Dedifferentiated amniotic fluid mesenchymal stem cell (primary cell): ENCODE measurements at regions not wholly inside any gene's neighbourhood (a gene's known extent, or its start where the extent isn't known, plus 50 kb on each side); places are given as distances from the start of the nearest gene placed in this dataset.

Experiments used
- DNase-seq: peaks from one replicate; pipeline ENCODE4 v3.0.0-alpha.2; 2016; ENCODE audit errors: extremely low spot score

DNA sequence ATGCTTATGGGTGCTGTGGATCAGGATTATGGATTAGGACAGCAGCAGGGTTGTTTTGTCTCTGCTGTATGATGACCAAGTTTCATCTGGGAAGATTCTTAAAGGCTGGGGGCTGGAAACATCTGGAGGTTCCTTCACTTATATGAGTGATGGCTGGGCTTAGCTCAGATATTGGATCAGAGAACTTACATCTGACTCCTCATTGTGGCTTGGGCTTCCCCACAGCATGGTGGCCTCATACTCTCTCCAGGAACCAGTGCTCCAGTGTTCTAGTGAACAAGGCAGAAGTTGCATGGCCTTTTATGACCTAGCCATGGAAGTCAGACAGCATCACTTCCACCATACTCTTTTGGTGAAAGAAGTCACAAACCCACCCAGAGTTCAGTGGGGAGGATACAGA lies 336.1 kb upstream of the TBX3 start:
- DNase-seq = no peak

DNA sequence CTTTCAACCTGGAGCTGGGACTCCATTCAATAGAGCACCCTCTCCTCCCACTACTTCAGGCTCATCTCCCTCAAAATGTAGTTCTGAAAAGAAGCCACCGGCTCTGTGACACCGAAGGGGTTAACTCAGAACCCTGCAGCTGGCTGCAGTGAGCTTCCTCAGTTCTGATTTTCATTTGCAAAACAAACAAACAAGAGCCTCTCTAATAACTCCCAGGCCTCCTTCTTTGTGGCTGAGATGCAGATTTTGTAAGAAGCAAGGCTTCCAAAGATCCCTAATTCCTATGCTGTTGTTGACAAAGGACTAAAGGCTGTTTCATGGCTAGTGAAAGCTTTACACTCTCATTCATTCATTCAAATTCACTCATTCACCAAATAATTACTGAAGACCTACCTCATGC lies 333.4 kb upstream of the TBX3 start:
- no peak for DNase-seq

DNA sequence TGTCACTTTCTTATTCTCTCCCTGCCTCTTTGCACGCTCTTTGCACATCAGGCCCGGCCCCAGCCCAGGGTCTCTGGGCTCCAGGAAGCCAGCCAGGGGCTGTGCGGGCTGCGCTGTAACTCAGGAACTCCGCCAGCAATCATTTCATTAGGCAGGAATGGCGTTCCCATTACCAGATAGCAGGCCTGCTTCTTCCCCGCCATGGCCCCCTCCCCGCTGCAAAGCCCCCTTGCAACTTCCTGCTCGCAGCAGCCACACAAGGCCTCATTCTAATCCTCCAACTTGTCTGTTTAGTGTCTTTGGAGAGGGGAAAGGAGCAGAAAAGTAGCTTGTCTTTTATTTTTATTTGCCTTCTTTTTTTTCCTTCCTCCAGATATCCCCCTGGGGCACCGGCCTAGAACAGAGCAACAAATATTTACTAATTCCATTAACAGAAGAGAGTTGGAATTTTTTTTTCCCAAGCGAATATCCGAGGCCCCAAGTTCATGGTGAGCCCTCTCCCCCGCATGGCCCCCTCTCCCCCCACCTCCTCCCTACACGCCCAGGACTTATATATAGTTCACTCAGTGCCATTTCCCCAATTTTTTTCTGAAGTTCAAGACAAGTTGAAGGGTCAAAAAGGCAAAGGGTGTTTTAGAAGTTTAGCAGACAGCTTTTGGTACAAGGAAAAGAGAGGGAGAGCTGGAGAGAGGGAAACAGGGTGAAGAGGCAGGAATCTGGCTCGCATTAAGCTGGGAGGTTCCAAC lies 329.4 kb upstream of the TBX3 start:
- DNase-seq = no peak

DNA sequence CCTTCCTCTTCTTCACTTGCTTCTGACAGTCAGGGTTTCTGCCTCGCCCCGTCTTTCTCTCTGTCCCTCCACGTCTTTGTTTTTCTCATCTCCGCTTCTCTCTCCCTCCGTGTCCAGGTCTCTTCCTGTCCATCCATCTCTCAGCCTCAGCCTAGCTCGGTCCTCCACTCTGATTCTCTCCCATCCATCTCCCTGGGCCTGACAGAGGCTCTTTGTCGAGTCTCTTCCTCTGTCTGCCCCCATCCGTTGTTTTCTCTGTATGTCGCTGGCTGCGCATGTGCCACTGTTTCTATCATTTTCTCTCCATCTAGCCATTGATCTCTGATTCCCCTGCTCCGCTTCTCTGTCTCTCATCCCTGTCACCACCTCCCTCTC lies 328.9 kb upstream of the TBX3 start:
- no peak for DNase-seq

DNA sequence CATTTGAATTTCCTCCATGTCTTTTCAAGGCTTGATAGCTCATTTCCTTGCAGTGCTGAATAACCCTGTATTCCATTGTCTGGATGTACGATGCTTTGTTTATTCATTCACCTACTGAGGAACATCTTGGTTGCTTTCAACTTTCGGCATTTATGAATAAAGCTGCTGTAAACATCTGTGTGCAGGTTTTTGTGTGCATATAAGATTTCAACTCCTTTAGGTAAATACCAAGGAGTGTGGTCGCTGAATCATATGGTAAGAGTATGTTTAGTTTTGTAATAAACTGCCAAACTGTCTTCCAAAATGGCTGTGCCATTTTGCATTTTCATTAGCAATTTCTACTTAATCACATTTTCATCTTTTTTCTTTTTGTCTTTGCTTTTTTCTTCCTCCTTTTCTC lies 327.7 kb upstream of the TBX3 start:
- DNase-seq = no peak

DNA sequence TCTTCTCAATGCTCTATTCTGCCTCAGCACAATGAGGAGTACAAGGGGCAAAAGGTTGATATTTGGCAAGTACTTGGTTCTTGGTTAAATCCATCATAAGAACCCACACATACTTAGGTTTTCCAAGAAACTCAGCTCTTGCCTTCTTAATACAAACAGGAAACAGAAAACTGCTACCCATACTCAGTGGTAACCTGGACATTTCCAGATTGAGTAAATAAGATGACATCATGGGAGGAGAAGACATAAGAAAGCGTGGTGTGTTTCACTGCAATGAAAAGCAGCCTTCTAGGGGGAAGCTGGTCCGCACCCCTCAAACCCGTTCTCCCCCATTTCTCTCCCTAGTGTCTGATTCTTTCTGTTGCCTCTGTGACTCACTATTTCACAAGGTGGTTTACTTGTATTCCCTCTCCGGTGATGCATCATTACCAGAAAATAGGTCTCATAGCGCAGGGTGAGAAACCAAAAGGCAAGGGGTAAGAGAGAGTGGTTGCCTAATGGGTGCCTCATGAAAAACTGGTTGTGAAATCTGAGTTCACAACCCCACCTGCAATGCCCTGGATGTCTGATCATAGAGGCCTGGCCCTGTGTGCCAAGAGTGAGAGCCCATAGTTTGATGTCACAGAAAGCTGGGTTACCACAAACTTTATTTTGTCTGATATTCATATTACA lies 326.5 kb upstream of the TBX3 start:
- no peak for DNase-seq

DNA sequence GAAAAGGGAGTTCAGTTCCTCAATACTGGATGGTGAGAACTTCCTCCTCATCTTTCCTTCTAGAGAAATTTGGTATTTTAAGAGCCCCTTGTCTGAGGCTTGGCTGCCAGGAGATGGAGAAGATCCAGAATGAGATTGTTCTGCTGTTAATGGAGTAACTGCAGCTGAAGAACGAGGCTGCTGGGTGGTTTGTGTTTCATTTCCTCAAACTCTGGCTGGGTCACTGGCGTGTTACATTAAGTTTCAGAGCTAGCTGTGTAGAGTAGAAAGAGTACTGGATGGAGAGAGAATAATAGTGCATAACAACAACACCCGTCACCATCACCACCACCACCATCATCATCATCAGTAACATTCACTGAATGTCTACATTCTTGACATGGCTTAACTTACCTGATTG lies 325.0 kb upstream of the TBX3 start:
- DNase-seq = no peak

DNA sequence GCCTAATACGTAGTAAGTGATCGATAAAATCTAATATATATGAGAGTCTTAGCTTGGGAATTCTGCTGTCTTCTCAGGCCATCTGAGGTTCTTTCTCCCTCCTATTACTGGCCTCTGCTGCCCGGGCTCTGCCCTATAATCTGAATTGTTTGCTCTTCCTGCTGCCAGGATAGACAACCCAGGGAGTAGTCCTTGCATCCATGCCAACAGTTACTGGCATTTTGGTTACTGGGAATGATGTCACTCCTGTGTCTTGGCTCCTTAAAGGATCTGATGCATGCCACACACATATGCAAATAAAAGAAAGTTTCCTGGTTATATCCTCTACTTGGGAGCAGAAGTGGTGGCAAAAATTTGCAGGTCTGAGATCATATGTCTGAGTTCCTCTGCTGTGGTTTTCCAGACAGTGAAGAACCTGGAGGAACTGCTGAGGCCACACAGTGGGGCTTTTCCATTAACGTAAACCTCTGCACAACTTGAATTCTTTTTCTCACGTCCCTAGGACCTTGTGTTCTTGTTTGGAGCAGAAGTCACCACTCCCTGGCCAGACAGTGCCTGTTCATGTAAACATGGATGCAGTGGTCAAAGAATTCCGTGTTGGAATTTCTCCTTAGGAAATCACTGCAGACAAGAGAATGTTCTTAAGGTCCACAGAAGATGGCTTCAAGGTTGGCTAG lies 320.6 kb upstream of the TBX3 start:
- DNase-seq = no peak

DNA sequence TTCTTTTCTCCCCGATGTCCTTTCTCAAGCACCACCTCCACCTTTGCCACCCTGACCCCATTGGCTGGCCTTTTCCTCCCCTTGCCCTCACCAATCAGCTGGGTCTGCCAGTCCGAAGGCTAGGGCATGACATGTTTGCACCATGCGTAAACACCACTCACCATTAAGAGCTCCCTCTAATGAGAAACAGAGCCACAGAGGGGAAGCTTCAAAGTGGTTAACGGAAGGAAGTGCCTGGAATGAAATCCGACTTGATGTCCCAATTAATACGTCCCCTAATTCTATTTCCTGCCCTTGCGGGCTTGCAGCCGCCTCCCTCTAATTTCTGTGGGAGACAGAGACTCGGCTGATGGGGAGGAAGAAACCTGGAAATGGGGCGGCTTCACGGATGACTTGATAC lies 318.5 kb upstream of the TBX3 start:
- no peak for DNase-seq

DNA sequence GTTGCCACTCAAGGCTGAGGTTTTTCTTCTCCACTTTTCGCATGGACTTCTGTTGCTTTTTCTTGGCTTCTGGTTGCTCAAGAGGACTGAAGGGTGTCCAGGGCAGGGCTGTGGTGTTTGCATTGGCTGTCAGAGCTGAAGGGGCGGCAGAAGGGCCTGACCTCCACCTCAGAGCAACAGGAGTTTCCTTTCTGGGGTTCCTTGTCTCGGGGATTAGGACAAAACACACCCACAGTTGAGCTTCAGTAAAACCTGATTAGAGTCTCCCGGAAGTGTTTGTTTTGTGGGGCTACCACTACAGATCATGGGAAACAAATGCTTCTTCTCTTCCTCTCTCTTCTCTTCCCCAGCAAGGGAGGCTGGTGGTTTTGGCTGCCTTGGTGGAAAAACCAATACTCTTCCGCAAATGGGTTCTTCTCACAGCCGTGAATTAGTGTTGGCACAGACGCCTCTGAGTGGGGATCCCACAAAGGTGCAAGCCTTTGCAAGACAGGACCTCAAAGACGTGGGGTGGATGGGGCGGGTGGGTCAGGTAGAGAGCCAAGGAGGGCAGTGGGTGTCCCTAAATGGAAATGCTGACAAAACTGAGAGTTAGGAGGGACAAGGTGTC lies 317.7 kb upstream of the TBX3 start:
- no peak for DNase-seq

DNA sequence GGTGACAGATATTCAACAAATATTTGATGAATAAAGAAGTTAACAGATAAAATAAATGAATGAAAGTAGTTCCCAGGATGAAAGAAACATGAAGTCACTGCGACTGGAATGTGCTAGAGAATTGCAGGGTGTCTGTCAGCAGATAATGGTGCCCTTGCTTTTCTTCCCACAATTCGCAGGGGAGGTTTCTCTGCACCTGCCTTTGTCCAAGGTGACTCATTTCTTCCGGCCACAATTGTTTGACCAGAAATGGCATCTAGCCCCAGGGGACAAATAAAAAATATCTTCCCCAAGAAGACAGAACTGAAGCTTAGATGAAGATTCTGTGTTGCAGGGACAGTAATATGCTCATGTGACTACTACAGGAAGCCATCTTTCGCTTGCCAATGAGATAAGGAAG lies 316.1 kb upstream of the TBX3 start:
- no peak for DNase-seq

DNA sequence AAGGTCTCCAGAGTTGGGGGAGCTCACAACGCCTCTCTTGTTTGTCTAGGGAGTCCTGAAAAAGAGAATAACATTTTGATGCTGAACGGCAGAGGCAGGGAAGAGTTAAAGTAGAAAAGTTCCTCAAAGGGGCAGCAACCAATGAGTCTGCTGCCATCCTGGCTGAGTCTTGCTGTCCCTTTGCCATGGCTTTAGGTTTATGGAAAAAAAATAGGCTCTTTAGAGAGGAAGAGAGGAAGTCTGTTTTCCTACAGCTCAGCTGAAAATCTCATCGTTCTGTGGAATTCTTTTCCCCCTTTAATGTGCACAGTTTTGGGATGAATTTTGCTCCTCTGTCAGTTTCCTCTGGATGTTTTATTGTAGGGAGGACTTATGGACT lies 314.8 kb upstream of the TBX3 start:
- no peak for DNase-seq

DNA sequence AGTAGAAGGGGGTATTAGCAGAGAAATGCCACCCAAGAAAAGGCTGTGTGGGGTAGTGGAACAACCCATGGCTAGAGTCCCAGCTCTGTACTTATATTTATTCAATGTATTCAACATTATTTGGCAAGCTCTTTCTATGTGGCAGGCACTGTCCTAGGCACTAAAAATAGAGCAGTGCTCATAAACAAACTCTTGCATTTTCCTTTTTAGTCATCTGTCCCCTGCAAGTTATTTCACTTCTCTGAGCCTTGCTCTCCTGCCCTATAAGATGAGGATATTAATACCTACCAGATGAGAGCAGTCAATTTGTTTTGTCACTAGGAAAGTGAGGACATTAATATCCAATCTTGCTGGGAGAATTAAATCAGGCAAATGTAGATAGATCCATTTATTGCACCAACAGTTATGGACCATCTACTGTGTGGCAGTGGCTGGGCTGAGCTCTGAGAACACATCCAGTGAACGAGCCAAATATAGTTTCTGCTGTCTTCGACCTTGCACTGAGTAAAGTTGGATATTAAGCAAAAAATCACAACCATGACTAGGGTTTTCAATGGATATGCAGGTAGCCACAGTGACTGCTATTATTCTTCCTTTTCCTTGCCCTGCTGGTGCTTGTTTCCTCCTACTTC lies 314.3 kb upstream of the TBX3 start:
- DNase-seq = no peak

DNA sequence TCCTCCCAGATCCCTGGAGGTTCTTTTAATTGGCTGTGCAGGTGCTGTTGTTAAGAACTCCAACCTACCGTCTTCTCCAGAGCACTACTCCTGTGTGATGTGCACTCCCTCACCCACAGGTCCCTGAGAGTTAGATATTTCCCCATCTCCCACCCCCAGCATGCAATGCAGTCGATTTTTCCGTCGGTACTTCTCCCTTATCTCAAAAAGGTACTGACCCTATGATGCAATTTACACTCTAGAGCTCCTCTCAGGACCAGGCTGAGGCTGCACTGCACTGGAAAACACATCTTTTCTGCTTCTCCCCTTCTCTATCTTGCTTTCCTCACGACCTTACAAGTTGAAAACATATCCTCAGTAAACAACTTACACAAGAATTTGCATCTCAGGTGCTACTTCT lies 312.4 kb upstream of the TBX3 start:
- no peak for DNase-seq

DNA sequence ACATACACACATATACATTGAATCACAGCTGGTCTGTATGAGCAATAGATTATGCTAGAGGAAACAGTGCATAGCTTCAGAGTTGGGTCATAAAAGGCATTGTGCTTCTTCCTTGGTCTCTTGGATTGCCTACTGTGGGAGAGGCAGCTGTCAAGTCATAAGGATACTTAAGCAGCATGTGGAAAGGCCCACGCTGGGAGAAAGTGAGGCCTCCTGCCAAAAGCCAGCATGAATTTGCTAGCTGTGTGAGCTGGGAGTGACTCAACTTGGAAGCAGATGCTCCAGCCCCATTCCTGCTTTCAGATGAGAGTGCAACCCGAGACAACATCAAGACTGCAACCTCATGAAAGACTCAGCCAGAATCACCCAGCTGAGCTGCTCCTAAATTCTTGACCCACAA lies 311.9 kb upstream of the TBX3 start:
- no peak for DNase-seq

DNA sequence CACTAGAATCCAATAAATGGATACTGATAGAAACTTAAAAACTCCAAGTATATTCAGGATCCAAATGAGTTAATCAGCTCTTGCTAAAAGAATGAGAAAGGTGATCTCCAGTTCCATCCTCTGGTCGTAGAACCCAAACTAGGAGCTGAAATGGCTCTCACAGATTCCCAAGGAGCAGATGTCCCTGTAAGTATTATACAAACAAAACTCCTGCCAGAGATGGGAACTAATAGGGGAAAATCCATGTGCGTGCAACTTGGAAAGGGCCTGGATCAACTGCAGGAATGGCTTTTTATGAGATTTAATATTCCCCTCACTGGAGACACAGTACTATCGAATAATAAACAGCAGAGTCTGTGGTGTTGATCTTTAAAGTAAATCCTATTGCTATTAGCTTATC lies 309.2 kb upstream of the TBX3 start:
- no peak for DNase-seq

DNA sequence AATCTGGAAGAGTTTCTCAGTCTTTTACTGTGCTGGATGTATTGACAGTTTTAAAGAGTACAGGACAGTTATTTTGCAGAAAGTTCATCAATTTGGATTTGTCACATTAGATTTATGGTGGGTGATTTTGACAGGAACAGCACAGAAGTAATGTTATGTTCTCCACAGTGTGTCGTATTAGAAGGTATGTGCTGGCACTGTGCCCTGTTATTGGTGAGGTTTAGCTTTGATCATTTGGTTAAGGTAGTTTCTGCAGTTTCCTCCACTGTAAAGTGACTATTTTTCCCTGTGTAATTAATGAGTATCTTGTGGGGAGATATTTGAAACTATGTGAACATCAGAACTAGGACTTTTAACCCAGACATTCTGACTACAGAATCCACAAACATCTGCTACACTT lies 308.5 kb upstream of the TBX3 start:
- DNase-seq = no peak

DNA sequence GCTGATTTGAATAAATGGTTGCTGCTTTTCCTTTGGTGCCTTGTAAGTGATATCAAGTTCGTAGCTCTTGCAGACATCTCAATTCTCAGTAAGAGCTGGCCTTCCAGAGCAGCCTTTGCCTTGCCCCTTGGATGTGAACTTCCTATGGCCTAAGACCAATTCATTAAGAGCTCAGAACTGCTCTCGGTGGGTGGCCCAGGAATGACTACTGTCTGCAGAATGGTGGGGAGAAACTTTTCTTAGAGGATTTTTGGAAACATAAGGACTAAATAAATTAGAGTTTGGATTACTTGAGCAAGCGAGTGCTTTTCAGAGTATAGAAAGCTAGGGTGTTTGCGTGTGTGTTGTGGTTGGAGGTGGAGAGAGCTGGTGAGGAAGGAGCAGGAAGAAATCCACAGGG lies 306.4 kb upstream of the TBX3 start:
- no peak for DNase-seq

DNA sequence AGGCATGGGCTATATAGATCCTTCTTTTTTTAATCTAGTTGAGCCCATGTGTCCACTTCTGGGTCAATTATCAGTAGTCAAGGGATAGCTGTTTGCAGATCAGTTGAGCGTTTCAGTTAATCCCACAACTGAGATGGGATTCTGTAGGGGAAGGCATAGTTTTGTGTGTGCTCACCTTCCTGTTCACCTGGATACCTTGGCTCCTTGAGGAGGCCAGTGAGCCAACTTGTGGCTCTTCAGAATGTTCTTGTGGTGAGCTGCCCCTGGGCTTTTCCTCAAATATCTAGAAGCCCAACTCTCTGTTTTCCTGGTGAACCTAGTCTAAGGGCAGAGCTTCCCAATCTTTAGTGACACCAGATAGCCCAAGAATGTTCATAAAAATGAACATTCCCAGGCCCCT lies 302.9 kb upstream of the TBX3 start:
- DNase-seq = no peak

DNA sequence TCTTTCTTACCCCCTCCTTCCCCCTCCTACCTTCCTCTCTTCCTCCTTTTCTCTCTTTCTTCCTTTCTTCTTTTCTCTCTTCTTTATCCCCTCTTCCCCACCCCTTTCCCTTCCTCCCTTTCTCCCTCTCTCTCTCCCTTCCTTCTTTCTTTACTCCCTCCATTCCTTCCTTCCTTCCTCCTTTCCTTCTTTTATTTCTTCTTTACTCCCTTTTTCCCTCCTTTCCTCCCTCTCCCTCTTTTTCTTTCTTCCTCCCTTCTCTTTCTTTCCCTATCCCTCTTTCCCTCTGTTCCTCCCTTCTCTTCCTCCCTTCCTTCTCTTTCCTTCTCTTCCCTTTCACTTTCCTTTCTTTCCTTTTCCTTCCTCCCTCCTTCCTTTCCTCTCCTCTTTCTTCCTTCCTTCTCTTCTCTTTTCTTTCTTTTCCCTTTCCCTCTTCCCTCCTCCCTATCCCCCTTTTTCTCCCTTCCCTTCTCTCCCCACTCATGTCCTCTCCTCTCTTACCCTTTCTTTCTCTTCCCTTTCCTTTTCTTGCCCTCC lies 302.3 kb upstream of the TBX3 start:
- no peak for DNase-seq

DNA sequence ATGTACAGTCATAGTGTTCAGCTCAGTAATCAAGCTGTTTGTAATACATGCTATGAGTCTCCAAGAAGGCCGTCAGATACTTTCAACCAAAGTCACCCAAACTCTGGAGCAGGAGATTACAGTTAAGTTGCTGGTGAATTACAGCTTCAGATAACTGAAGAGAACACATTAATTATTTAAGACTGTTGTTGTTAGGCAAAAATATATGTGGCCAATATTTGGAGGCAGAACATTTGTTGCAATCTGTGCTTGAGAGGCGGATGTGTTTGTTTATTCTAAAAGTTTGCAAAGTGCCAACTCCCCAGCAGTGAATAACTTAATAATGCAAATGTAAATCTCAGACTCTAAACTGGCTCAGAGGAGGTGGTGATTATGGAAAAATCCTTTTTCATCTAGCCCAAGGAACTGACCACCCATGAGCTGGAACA lies 300.7 kb upstream of the TBX3 start:
- DNase-seq = no peak

DNA sequence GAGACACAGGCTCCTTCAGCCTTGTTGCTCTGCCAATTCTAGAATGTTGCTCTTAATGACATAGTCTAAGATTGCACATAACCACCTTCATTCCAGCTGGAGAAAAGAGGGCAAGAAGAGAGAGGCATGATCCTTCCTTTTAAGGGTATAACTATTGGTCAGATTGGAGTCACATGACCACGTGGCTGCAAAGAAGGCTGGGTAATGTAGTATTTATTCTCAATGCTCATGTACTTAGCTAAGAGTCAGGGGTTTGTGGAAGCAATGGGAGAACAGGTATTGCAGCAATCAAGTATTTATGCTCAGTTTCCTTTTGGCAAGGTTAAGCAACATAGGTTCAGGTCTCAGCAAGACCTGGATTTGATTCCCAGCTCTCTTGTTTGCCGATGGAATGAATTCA lies 298.8 kb upstream of the TBX3 start:
- no peak for DNase-seq
